AG04449 (cell line): ENCODE measurements at regions not wholly inside any gene's neighbourhood (a gene's known extent, or its start where the extent isn't known, plus 50 kb on each side); places are given as distances from the start of the nearest gene placed in this dataset.

Experiments
- CTCF ChIA-PET: fragments of 350-600 bp; formaldehyde crosslinking; extraction: SDS; loops from one replicate; lab custom pipeline; 2021; ENCODE audit warnings: antibody characterized with exemption; lab: Yijun Ruan, JAX
- POLR2A ChIA-PET: fragments of 400-600, 350-600 bp; formaldehyde crosslinking; extraction: SDS; loops from one replicate; lab custom pipeline; 2020; ENCODE audit warnings: antibody characterized with exemption, inconsistent platforms; lab: Yijun Ruan, JAX
- DNase-seq: peaks from one replicate; pipeline ENCODE4 v3.0.0-alpha.2; 2010; ENCODE audit warnings: low read depth, low spot score
- H3K4me3 ChIP-seq: 2 replicates; pipeline ENCODE4 v1.5.1; 2011; ENCODE audit warnings: low read depth, mild to moderate bottlenecking, control low read depth, low read length
- CTCF ChIP-seq: IDR thresholded peaks from one replicate; pipeline ENCODE4 v1.5.1; 2011; ENCODE audit warnings: mild to moderate bottlenecking, moderate library complexity, low read length, control low read depth, inconsistent platforms; ENCODE audit not compliant: insufficient read depth; ENCODE audit errors: missing control alignments

- TF ChIP-seq CTCF = no peak
- ChIA-PET CTCF (no interaction called here), POLR2A (no interaction called here)
- no peak overlapping the region for H3K4me3 ChIP-seq
- DNase-seq = no peak
These were observed 529.4 kb downstream of the TBC1D22A start for GRCh38 chr22:47291565-47292495.

GRCh38 chr22:47290706-47291430 is 528.4 kb downstream of the TBC1D22A start:
- DNase-seq = no peak
- TF ChIP-seq CTCF = no peak
- CTCF ChIA-PET = no interaction called here
- POLR2A ChIA-PET = no interaction called here
- H3K4me3 ChIP-seq = no peak overlapping the region

GRCh38 chr22:47289336-47289985 is 527.0 kb downstream of the TBC1D22A start:
- CTCF ChIA-PET = no interaction called here
- no peak overlapping the region for H3K4me3 ChIP-seq
- TF ChIP-seq CTCF = no peak
- DNase-seq = no peak
- POLR2A ChIA-PET = no interaction called here

GRCh38 chr22:47288680-47289079 is 526.2 kb downstream of the TBC1D22A start:
- CTCF ChIA-PET = no interaction called here
- no peak for TF ChIP-seq CTCF
- DNase-seq = no peak
- POLR2A ChIA-PET = no interaction called here
- H3K4me3 ChIP-seq = no peak overlapping the region

- CTCF ChIA-PET = no interaction called here
- POLR2A ChIA-PET = no interaction called here
- TF ChIP-seq CTCF = no peak
- no peak for DNase-seq
- no peak overlapping the region for H3K4me3 ChIP-seq
These were observed 525.1 kb downstream of the TBC1D22A start for GRCh38 chr22:47287516-47287915.

GRCh38 chr22:47286590-47286989 is 524.1 kb downstream of the TBC1D22A start:
- ChIA-PET POLR2A (no interaction called here), CTCF (no interaction called here)
- no peak for DNase-seq
- no peak for TF ChIP-seq CTCF
- no peak overlapping the region for H3K4me3 ChIP-seq
